ENCODE measurements at regions not wholly inside any gene's neighbourhood (a gene's known extent, or its start where the extent isn't known, plus 50 kb on each side); places are given as distances from the start of the nearest gene placed in this dataset.

GRCh38 chrX:128616933-128617332, 564.7 kb upstream of the ACTRT1 start:
- TF ChIP-seq CTCF (conservative IDR thresholded peaks at IDR 0.05; ENCODE audit: low read depth, low read length) (no peak), EZH2 (IDR thresholded peaks at IDR 0.05; ENCODE audit: borderline replicate concordance, low read depth, low read length, poor library complexity, severe bottlenecking) (no peak)
